NOMO-1 (cell line): ENCODE measurements at regions not wholly inside any gene's neighbourhood (a gene's known extent, or its start where the extent isn't known, plus 50 kb on each side); places are given as distances from the start of the nearest gene placed in this dataset.
"Not testable (repeated sequence)": the region's sequence is repeated elsewhere in the genome, so short reads cannot be mapped to it uniquely, and the experiment has no call there.

Experiments
- DNase-seq, 2 experiments: peaks; one replicate each; lab custom pipeline; 2025; ENCODE audit not compliant: unreplicated experiment in 2 of 2; lab: John Stamatoyannopoulos, UW

DNA sequence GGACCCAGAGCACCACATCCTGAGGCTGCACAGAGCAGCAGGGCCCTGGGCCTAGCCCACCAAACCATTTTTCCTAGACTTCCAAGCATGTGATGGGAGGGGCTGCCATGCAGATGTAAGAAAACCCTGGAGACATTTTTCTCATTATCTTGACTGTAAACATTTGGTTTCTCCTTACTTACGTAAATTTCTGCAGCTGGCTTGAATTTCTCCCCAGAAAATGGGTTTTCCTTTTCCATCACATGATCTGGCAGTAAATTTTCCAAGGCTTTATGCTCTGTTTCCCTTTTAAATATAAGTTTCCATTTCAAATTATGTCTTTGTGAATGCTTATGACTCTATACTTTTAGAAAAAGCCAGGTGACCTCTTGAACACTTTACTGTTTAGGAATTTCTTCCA is 945.9 kb upstream of the NDST4 start:
- DNase-seq: no peak

DNA sequence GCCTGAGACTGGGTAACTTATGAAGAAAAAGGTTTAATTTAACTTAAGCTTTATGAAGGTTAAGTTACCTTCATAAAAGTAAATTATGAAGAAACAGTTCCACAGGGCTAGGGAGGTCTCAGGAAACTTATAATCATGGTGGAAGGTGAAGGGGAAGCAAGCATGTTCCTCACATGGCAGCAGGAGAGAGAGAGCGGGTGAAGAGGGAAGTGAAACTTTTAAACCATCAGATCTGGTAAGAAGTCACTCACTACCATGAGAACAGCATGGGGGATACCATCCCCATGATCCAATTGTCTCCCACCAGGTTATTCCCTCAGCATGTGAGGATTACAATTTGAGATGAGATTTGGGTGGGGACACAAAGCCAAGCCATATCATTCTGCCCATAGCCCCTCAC is 944.7 kb upstream of the NDST4 start:
- DNase-seq: peak in 1 of 2 experiments; percentile 36

DNA sequence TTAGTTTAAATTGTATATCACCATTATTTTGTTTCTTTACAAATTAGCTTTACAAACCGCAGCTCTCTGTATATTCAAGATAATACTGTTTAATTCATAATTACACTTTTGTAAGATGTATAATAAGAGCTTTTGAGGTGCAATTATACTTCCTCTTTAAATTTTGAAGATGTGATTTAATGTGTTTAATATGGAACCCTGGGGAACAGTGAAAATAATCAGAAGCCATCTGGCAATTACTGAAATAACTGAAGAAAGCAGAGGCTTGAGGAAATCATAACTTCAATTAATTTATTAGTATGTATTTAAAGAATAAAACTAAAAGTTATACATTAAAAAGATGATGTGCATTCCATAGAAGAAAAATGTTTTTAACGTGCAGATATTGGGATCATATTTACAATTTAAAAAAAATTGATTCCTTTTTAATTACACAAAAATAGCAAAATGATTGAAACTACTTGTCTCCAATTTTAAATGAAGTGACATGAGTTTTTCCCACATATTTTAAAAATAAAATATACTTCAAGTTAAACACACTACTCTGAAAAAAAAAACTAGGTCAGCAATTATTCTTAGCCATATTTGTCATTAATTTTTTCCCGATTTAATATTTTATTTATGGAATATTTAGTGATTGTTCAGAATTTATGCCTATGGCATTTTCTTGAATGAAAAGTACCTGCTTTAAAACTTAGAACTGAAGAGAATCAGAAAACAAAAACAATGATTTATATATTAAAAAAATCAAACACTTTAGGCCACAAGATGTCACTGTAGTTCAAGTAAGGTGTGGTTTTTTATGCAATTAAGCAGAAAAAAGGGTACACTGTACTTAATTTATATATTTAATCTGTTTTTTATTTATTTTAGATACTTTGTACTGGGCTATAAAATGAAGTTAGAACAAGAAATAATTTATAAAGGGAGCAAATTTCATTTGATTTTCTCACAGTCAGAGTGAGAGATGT is 942.7 kb upstream of the NDST4 start:
- peak in 1 of 2 experiments; percentile 27 for DNase-seq

DNA sequence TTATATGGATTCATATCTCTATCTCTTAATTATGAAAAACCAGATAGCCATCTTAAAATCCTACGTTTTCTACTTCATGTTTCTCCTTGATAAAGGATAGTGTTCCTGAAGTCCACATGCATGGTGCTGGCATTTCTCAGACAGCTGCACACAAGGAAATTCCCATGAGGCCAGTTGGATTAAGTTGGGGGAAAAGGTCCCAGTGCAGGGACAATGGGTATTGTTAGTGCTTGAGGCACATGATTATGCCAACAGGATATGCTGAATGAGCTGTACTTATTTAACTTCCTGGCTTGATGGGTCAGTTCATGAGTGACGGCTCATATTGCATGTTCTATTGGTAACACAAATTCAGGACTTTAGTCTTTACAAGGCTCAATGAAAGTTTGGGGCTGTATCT is 913.9 kb upstream of the NDST4 start:
- no peak for DNase-seq

DNA sequence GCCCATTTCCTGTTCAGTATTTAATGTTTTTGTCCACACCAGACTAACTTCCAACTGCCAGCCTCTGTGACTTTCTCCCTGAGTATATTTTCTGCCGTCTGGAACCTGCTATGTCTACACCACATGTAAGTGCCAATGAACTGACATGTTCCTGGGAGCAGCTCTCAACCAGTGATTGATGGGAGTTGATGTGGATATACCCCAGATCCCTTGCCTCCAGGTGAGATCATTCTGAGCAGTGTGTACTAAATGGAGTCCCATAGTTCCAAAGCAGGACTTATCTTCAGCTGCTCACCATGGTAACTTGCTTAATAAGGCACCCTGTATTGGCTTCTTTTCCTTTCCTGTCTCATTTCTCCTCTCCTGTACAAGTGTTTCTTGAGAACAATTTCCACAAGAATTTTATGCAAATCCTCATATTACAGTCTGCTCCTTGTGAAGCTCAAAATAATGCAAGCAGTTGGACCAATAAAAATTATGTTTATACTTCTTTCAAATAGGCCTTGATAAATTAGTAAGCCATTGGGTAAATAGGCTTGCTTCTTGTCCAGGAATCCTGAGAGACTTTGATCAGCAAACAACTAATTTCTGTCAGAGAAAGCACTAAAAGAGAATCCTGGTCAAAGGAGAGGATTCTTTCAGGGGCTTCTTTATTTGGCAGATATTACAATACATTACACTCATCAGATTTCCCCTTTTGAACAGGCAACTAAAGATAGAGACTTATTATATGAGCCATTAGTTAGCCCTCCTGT is 911.7 kb upstream of the NDST4 start:
- DNase-seq: no peak

DNA sequence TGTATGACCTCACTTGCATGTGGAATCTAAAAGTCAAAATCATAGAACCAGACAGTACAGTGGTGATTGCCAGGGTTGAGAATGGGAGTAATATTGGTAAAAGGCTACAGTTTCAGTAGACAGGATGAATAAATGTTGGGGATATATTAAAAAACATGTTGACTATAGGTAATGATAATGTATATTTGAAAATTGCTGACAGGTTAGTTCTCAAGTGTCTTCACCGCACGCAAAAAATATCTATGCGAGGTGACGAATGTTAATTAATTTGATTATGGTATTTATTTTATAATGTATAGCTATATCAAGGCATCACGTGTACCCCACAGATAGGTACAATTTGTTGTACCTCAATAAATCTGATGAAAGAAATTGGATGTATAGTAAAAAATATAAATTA is 909.6 kb upstream of the NDST4 start:
- no peak for DNase-seq

DNA sequence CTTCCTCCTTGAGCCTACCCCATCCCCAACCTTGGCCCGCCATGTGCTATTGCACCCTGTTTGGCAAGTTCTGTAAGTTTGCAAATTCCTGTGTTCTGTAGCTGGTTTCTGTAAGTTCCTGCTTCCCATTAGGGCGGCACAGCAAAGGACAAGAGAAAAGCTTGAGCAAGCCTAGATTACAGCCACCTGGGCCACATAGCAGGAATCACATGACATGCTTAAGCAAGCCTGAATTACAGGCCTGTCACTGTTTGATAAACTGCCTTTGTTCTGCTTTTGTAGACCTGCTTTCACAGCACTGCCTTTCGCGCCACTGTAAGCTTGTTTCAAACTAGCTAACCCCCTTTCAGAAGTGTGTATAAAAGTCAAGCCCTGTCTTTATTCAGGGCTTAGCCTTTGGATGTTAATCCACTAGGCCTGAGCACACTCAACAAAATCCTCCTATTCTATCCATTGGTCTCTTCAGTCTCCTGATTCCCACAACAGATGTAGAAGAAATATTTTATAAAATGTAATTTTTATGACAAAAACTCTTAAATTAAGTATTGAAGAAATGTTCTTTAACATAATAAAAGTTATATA is 906.8 kb upstream of the NDST4 start:
- DNase-seq: peak in 1 of 2 experiments; percentile 23

DNA sequence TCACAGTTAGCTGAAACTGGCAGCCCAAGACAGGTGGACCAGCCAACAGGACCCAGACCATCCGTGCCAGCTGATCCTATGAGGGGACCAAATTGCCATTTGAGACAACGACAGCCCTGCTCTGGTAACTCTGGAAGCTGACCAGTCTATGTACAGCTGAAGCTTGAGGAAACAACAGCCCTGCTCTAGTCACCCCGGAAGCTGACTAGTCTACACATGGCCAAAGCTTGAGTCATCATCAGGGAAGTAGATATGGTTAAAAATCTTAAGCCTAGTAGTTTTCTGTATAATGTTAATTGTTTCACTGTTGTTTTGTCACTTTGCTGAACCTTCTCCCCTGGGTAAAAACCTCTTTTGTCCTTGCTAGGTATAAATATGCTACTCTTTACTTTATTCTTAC is 905.4 kb upstream of the NDST4 start:
- no peak for DNase-seq

DNA sequence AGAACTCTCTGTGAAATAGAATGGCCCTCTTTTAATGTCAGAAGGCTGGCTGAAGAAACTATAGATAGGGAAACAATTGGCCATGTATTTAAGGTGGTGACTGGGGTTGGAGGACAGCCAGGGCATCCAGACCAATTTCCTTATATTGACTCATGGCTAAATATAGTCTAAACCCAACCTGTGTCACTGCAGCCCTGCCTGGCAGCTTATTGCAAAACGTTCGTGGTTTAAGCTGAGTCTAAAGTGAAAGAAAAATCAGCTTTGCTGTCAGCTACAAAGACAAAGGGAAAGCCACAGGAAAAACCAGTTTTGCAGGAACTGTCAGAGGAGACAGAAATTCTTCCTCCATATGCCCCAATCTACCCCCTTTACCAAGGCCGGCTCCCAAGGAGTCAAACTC is 902.8 kb upstream of the NDST4 start:
- peak; percentile 62 to 86 for DNase-seq

DNA sequence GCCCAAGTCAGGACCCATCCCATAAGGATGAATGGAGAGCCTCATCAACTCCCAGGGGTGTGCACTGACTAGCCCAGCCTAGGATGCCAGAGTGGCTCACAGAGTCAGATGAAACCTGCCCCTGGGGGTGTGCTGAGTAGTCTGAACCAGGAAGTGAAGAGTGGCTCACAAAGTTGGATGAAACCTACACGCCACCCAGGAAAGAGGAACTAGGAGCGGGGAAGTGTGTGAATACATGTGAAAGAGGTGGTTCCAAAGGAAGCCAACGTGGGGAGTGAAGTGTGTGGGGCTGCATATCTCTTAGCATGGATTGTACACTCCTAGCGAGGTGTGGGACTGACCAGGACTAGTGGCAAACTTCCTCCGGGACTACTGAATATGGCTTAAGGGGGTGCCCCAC is 902.1 kb upstream of the NDST4 start:
- DNase-seq: no peak

DNA sequence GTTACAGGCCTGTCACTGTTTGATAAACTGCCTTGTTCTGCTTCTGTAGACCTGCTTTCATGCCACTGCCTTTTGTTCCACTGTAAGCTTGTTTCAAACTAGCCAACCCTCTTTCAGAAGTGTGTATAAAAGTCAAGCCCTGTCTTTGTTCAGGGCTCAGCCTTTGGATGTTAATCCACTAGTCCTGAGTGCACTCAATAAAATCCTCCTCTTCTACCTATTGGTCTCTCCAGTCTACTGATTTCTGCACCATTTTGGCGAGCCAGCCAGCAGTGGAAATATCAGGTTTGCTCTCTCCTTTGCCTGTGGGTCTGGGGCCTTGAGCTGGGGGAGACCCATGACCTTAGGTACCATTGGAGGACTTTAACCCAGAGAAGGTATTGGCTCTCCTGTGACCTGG is 901.6 kb upstream of the NDST4 start:
- DNase-seq: peak in 1 of 2 experiments; percentile 4

DNA sequence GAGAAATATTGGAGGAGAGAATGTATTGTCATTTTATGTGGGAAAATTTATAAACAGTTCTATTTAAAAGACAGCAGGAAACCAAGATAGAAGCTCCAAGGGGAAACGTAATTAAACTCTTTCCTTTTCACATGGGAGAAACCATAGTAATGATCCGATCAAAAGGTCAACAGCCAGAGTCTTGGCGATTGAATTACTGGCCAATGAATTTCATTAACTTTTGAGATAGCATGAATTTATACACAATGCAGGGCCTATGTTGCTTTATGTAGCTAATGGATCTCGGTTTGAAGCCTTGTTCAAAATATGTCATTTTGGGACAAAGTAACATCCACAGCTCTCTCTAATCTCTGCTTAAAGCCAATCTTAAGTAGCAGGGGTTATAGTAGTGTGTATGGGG is 897.5 kb upstream of the NDST4 start:
- DNase-seq: no peak

DNA sequence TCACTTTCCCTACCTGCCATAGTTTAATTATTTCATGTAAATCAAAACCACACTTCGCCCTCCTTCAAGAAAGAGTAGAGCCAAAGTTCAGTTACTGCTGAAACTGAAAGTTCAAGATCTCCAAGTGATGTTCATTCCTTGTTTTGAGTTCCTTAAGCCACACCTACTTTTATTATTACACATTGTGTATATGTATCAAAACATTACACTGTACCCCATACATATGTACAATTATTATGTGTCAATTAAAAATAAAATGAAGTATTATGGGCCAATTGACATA is 892.3 kb upstream of the NDST4 start:
- no peak for DNase-seq

DNA sequence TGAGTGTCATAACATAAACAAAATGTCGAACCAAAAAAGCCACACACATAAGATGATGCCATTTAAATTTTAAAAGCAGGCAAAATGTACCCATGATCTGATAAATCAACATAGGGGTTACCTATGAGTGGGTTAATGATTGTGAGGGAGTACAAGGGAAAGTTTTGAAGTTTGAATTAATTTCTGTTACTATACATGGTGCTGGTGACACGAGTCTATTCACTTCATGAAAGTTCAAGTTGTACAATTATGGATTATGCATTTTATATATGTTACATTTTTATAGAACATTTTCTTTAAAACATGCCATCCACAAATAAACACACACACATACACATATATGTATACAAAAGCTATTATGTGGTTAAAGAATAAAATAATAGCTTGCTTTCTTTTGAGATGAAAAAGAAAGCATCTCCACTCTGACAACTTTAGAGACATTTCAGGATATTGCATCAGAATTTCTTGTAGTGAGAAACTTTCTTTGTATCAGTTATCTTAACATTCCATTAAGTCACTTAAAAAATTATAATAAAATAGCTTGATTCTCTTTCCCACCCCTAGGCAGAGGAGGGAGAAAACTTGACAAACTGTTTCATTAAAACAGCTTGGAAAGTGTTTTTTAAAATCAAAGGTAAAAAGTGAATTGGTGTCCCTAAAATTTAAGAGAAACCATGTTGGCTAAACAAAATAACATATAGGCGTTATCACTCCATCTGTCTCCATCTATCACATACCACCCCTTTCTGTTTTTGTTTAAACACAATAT is 891.8 kb upstream of the NDST4 start:
- DNase-seq: no peak

DNA sequence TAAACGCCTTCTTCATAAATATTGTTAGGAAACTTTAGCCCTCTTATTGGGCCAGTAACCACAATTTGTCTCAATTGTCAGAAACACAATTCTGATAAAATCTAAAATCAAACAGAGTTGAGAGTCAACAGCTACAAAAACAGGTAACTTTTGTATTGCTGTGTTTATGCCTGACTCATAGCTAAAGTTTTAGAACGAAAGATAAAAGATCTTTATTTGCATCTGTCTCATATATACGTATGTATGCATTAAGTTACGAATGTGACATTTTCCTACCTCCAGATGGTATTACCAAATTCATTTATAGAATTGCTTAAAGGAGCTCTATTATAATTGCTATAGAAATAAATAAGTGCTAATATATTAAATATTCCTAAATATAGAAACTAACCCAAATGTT is 887.9 kb upstream of the NDST4 start:
- DNase-seq: no peak

DNA sequence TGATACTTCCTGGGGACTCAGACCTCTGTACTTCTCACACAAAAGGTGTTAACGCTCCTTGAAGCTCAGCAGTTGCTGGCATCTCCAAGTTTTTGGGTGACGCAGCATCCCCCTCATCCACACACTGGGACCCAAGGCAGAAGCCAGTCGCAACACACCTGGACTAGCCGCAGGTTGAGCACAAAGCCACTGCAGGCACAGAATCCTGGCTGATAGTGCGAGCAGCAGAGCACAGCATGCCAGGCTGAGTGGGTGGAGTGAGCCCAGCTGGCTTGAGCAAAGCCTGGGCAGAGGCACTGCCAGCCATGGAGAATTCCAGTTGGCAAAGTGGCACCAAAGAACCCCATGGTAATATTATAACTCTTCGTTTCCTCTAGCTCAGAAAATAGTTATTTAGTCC is 873.2 kb upstream of the NDST4 start:
- DNase-seq: no peak

DNA sequence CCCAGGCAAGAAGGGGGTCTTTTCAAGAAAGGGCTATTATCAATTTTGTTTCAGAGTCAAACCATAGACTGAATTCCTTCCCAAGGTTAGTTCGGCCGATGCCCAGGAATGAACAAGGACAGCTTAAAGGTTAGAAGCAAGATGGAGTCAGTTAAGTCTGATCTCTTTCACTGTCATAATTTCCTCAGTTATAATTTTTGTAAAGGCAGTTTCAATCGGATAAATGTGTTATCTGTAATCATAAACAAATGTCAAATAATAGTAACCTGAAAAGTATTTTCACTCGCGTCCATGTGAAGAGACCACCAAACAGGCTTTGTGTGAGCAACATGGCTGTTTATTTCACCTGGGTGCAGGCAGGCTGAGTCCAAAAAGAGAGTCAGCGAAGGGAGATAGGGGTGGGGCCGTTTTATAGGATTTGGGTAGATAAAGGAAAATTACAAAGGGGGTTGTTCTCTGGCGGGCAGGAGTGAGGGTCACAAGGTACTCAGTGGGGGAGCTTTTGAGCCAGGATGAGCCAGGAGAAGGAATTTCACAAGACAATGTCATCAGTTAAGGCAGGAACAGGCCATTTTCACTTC is 862.1 kb upstream of the NDST4 start:
- DNase-seq: not testable (repeated sequence)

DNA sequence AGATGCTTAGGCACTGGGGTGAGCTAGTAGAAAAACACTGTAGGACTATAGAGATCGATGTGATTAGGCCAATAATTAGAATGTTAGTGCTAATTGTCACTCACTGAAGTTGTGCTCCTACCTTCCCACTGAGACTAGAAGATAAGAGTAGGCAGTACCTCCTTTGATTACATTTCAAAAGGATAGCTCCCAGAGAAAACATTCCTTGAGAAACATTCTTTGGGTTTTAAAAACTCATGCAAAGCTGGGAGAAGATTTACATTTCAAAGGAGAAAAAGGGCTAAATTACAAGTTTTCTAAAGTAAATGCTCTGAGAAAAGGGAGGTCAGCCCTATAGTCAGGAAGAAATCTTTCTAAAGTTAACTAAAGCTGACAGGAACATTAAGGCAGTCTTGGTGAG is 860.3 kb upstream of the NDST4 start:
- no peak for DNase-seq

DNA sequence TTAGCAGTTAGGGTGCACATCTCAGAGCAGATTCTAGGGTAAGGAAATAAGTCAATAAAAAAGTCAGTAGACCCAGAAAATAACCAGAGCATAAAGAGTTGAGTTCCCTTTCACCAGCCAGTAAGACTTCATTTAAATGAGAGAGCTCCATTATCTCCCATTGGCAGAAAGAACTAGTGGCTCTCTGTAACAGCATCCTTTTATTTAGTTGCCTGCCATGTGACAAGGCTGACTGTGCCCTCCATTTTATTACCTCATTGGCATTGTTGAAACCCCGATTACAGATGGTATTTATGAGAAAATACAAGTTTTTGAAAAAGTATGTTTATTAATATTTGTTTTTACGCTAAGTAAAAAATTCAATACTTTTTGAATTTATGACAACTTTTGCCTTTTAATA is 859.5 kb upstream of the NDST4 start:
- no peak for DNase-seq

DNA sequence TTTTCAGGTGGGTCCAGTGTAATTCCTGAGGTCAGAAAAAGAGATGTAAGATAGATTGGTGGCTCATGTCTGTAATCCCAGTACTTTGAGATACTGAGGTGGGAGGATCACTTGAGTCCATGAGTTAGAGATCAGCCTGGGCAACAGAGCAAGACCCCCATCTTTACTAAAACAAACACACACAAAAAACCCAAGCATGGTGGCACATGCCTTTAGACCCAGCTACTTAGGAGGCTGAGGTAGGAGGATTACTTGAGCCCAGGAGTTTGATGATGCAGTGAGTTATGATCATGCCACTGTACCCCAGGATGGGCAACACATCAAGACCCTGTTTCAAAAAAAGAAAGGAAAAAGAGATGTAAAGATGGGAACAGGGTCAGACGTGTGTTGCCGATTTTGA is 857.4 kb upstream of the NDST4 start:
- DNase-seq: no peak

DNA sequence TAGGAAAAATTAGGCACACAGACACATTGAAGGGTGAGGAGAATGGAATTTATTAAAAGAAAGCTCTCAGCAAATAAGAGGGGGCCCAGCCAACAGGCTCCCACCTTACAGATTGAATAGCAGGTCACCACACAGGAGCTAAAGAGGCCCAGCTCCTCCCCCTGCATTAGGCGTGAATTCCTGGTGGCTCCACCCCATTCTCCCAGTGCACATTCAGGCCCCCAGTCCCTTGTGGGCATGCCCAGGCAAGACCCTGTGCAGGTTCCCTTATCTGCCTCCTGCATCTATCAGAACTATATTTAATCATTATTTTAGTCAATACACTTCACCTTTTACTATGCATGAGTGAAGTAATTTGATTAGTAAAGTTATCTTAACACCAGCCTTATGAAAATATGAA is 856.3 kb upstream of the NDST4 start:
- no peak for DNase-seq
